ENCODE measurements at regions not wholly inside any gene's neighbourhood (a gene's known extent, or its start where the extent isn't known, plus 50 kb on each side); places are given as distances from the start of the nearest gene placed in this dataset.

- Histone ChIP-seq H3K9ac (ENCODE audit: low read length in 3 of 3) (no peak overlapping the region), H3K9me3 (ENCODE audit: control insufficient read depth in 2 of 3, insufficient read depth in 1 of 3, low read length in 3 of 3) (peaks cover 0 to 4% (median 0%) of the 10 kb centered on the region in 3 donors), H3K27me3 (ENCODE audit: control insufficient read depth, insufficient read depth, low read length) (no peaks in the 10 kb centered on the region), H3K4me1 (ENCODE audit: control insufficient read depth in 2 of 3, insufficient read depth in 2 of 3, low read depth in 1 of 3, low read length in 3 of 3) (no peaks in the 10 kb centered on the region), H3K4me3 (ENCODE audit: low read length in 3 of 3) (no peak overlapping the region), H3K36me3 (ENCODE audit: control insufficient read depth in 2 of 3, insufficient read depth in 3 of 3, low read length in 3 of 3) (no peaks in the 10 kb centered on the region), H3K27ac (ENCODE audit: low read depth in 2 of 2, low read length in 2 of 2) (no peak overlapping the region)
- TF ChIP-seq CTCF (IDR thresholded peaks at IDR 0.05; ENCODE audit: borderline replicate concordance, extremely low read depth, insufficient read depth) = no peak
- FAIRE-seq (no peak), DNase-seq (no peak)
- intact Hi-C loops (cut with DNase I) = no loop called here
Measured at GRCh38 chr1:80249699-80250098, 1243.2 kb upstream of the ADGRL4 start.

- FAIRE-seq (no peak), DNase-seq (no peak)
- H3K27me3 ChIP-seq (ENCODE audit: control insufficient read depth, insufficient read depth, low read length) = no peaks in the 10 kb centered on the region
- peaks cover 0 to 4% (median 0%) of the 10 kb centered on the region in 3 donors for H3K9me3 ChIP-seq (ENCODE audit: control insufficient read depth in 2 of 3, insufficient read depth in 1 of 3, low read length in 3 of 3)
- no peak overlapping the region for H3K27ac ChIP-seq (ENCODE audit: low read depth in 2 of 2, low read length in 2 of 2)
- H3K4me3 ChIP-seq (ENCODE audit: low read length in 3 of 3) = no peak overlapping the region
- H3K36me3 ChIP-seq (ENCODE audit: control insufficient read depth in 2 of 3, insufficient read depth in 3 of 3, low read length in 3 of 3) = no peaks in the 10 kb centered on the region
- H3K9ac ChIP-seq (ENCODE audit: low read length in 3 of 3) = no peak overlapping the region
- TF ChIP-seq CTCF (IDR thresholded peaks at IDR 0.05; ENCODE audit: borderline replicate concordance, extremely low read depth, insufficient read depth) = no peak
- H3K4me1 ChIP-seq (ENCODE audit: control insufficient read depth in 2 of 3, insufficient read depth in 2 of 3, low read depth in 1 of 3, low read length in 3 of 3) = no peaks in the 10 kb centered on the region
- intact Hi-C loops (cut with DNase I) = no loop called here
Measured at GRCh38 chr1:80248886-80249285, 1242.4 kb upstream of the ADGRL4 start.

GRCh38 chr1:80245813-80246212 is 1239.3 kb upstream of the ADGRL4 start:
- H3K36me3 ChIP-seq (ENCODE audit: control insufficient read depth in 2 of 3, insufficient read depth in 3 of 3, low read length in 3 of 3) = no peaks in the 10 kb centered on the region
- H3K27ac ChIP-seq (ENCODE audit: low read depth in 2 of 2, low read length in 2 of 2) = no peak overlapping the region
- intact Hi-C loops (cut with DNase I) = no loop called here
- DNase-seq (no peak), FAIRE-seq (no peak)
- H3K4me1 ChIP-seq (ENCODE audit: control insufficient read depth in 2 of 3, insufficient read depth in 2 of 3, low read depth in 1 of 3, low read length in 3 of 3) = no peaks in the 10 kb centered on the region
- H3K9me3 ChIP-seq (ENCODE audit: control insufficient read depth in 2 of 3, insufficient read depth in 1 of 3, low read length in 3 of 3) = peaks cover 0 to 4% (median 0%) of the 10 kb centered on the region in 3 donors
- H3K9ac ChIP-seq (ENCODE audit: low read length in 3 of 3) = no peak overlapping the region
- no peaks in the 10 kb centered on the region for H3K27me3 ChIP-seq (ENCODE audit: control insufficient read depth, insufficient read depth, low read length)
- no peak for TF ChIP-seq CTCF (IDR thresholded peaks at IDR 0.05; ENCODE audit: borderline replicate concordance, extremely low read depth, insufficient read depth)
- no peak overlapping the region for H3K4me3 ChIP-seq (ENCODE audit: low read length in 3 of 3)

- TF ChIP-seq CTCF (IDR thresholded peaks at IDR 0.05; ENCODE audit: borderline replicate concordance, extremely low read depth, insufficient read depth) = no peak
- no peaks in the 10 kb centered on the region for H3K9me3 ChIP-seq (ENCODE audit: control insufficient read depth in 2 of 3, insufficient read depth in 1 of 3, low read length in 3 of 3)
- H3K4me1 ChIP-seq (ENCODE audit: control insufficient read depth in 2 of 3, insufficient read depth in 2 of 3, low read depth in 1 of 3, low read length in 3 of 3) = no peaks in the 10 kb centered on the region
- H3K9ac ChIP-seq (ENCODE audit: low read length in 3 of 3) = no peak overlapping the region
- no peaks in the 10 kb centered on the region for H3K27me3 ChIP-seq (ENCODE audit: control insufficient read depth, insufficient read depth, low read length)
- FAIRE-seq (no peak), DNase-seq (peak in 2 of 5 donors; percentile 23 to 28)
- no peak overlapping the region for H3K4me3 ChIP-seq (ENCODE audit: low read length in 3 of 3)
- H3K36me3 ChIP-seq (ENCODE audit: control insufficient read depth in 2 of 3, insufficient read depth in 3 of 3, low read length in 3 of 3) = no peaks in the 10 kb centered on the region
- H3K27ac ChIP-seq (ENCODE audit: low read depth in 2 of 2, low read length in 2 of 2) = no peak overlapping the region
- intact Hi-C loops (cut with DNase I) = no loop called here
Measured at GRCh38 chr1:80244372-80244771, 1237.8 kb upstream of the ADGRL4 start.

Data from kidney (tissue), 13 donors.